ENCODE measurements at regions not wholly inside any gene's neighbourhood (a gene's known extent, or its start where the extent isn't known, plus 50 kb on each side); places are given as distances from the start of the nearest gene placed in this dataset.

GRCh38 chr5:142532781-142533176 is 153.1 kb downstream of the FGF1 start:
- Histone ChIP-seq H3K4me1 (peaks cover 0 to 19% (median 9%) of the 10 kb centered on the region in 6 donors), H3K36me3 (no peaks in the 10 kb centered on the region), H3K4me3 (no peak overlapping the region), H3K27ac (peak overlapping the region in 4 of 8 donors; percentile 12 to 28 (median 23)), H3K9me3 (peaks cover 0 to 23% (median 14%) of the 10 kb centered on the region in 8 donors), H3K27me3 (replicated peaks in 1 of 7) (no peaks in the 10 kb centered on the region)
- intact Hi-C loops (cut with DNase I; ENCODE audit: low total_unique reads), result no loop called here
- no peak for DNase-seq
- 57 to 72% (median 64%) methylated on average over 4 of the region's 4 CpGs for WGBS, 5 donors
- TF ChIP-seq CTCF (IDR thresholded peaks at IDR 0.05 in 8 of 11, conservative IDR thresholded peaks at IDR 0.05 in 3 of 11) (no peak), POLR2A (IDR thresholded peaks at IDR 0.05) (no peak), POLR2AphosphoS5 (IDR thresholded peaks at IDR 0.05) (no peak)

- H3K27ac ChIP-seq, result peak overlapping the region in 4 of 8 donors; percentile 12 to 28 (median 23)
Observed at GRCh38 chr5:142531977-142532780, 153.7 kb downstream of the FGF1 start.

GRCh38 chr5:142530904-142531303 is 155.0 kb downstream of the FGF1 start:
- 90 to 97% (median 93%) methylated on average over 4 of the region's 4 CpGs for WGBS, 5 donors
- H3K9me3 ChIP-seq, result peaks cover 0 to 23% (median 14%) of the 10 kb centered on the region in 8 donors
- H3K27ac ChIP-seq, result no peak overlapping the region
- no peaks in the 10 kb centered on the region for H3K36me3 ChIP-seq
- no peaks in the 10 kb centered on the region for H3K27me3 ChIP-seq (replicated peaks in 1 of 7)
- H3K4me1 ChIP-seq, result peaks cover 0 to 25% (median 15%) of the 10 kb centered on the region in 6 donors
- no peak overlapping the region for H3K4me3 ChIP-seq
- no peak for DNase-seq
- intact Hi-C loops (cut with DNase I; ENCODE audit: low total_unique reads), result no loop called here
- no peak for TF ChIP-seq POLR2A (IDR thresholded peaks at IDR 0.05)

More at GRCh38 chr5:142531977-142532780, 153.7 kb downstream of the FGF1 start:
- H3K4me1 ChIP-seq, result peaks cover 0 to 25% (median 15%) of the 10 kb centered on the region in 6 donors
- WGBS, 5 donors, result 61 to 72% (median 62%) methylated on average over 9 of the region's 9 CpGs
- intact Hi-C loops (cut with DNase I; ENCODE audit: low total_unique reads), result no loop called here
- H3K27me3 ChIP-seq (replicated peaks in 1 of 7), result no peaks in the 10 kb centered on the region
- H3K36me3 ChIP-seq, result no peaks in the 10 kb centered on the region
- H3K4me3 ChIP-seq, result no peak overlapping the region
- H3K9me3 ChIP-seq, result peaks cover 0 to 23% (median 14%) of the 10 kb centered on the region in 8 donors
- DNase-seq, result no peak
- TF ChIP-seq CTCF (IDR thresholded peaks at IDR 0.05 in 8 of 11, conservative IDR thresholded peaks at IDR 0.05 in 3 of 11) (no peak), POLR2AphosphoS5 (IDR thresholded peaks at IDR 0.05) (no peak), POLR2A (IDR thresholded peaks at IDR 0.05) (no peak)

GRCh38 chr5:142529626-142530278 is 156.1 kb downstream of the FGF1 start:
- H3K27me3 ChIP-seq (replicated peaks in 1 of 7), result no peaks in the 10 kb centered on the region
- 86 to 94% (median 91%) methylated on average over 4 of the region's 4 CpGs for WGBS, 5 donors
- H3K4me3 ChIP-seq, result no peak overlapping the region
- DNase-seq, result no peak
- peaks cover 0 to 11% (median 6%) of the 10 kb centered on the region in 8 donors for H3K9me3 ChIP-seq
- H3K36me3 ChIP-seq, result no peaks in the 10 kb centered on the region
- intact Hi-C loops (cut with DNase I; ENCODE audit: low total_unique reads), result no loop called here
- no peak for TF ChIP-seq POLR2AphosphoS5 (IDR thresholded peaks at IDR 0.05)
- TF ChIP-seq CTCF (IDR thresholded peaks at IDR 0.05 in 8 of 11, conservative IDR thresholded peaks at IDR 0.05 in 3 of 11), result no peak
- TF ChIP-seq POLR2A (IDR thresholded peaks at IDR 0.05), result no peak
- peaks cover 0 to 25% (median 15%) of the 10 kb centered on the region in 6 donors for H3K4me1 ChIP-seq
- no peak overlapping the region for H3K27ac ChIP-seq
